Spleen (tissue), 7 donors: ENCODE measurements at regions not wholly inside any gene's neighbourhood (a gene's known extent, or its start where the extent isn't known, plus 50 kb on each side); places are given as distances from the start of the nearest gene placed in this dataset.

Experiments used
- POLR2A ChIP-seq, 3 donors: fragments of 450-650 bp; IDR thresholded peaks; one replicate each; pipeline ENCODE4 v1.5.1; 2017; ENCODE audit warnings: antibody characterized with exemption in 3 of 3, mild to moderate bottlenecking in 1 of 3
- TF ChIP-seq, protein P1 (sequence below), 11 experiments: fragments of 200-600 bp in 7 of 11; fragments of 450-650 bp in 4 of 11; sonication (generic) in 4 of 11; IDR thresholded peaks in 8 of 11; conservative IDR thresholded peaks in 3 of 11; 1 replicate in 7 of 11; 2 replicates in 4 of 11; pipeline versions ENCODE4 v1.4.0 to v1.8.0; 2016 to 2021; ENCODE audit warnings: antibody characterized with exemption in 11 of 11, inconsistent platforms in 4 of 11, mild to moderate bottlenecking in 1 of 11
- donor health status: DM: no; HTN: no; CAD: no; lungs with moderate emphysema.
- donor health status: DM: no; HTN: no; CAD: no.
- donor health status: DM: no; HTN: no; CAD: no.

DNA sequence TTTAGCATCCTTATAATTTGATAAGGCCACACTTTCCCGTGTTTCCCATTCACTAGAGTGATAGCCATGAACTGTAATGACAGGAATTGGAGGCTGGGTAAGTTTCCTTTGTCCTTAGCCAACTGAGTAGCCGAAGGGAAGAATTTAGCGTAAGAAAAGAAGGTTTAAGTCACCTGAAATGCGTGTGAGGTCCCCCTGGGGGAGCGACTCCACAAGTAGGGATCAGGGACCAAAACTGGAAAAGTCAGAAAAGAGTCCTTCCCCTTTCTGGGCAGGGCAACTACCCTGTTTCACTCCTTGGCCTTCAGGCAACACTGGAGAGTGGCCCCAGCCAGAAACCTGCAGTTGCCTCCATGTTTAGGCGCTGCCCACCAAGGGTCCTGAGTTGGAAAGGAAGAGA is 81.6 kb upstream of the MED14 start:
- TF ChIP-seq, protein P1, sequence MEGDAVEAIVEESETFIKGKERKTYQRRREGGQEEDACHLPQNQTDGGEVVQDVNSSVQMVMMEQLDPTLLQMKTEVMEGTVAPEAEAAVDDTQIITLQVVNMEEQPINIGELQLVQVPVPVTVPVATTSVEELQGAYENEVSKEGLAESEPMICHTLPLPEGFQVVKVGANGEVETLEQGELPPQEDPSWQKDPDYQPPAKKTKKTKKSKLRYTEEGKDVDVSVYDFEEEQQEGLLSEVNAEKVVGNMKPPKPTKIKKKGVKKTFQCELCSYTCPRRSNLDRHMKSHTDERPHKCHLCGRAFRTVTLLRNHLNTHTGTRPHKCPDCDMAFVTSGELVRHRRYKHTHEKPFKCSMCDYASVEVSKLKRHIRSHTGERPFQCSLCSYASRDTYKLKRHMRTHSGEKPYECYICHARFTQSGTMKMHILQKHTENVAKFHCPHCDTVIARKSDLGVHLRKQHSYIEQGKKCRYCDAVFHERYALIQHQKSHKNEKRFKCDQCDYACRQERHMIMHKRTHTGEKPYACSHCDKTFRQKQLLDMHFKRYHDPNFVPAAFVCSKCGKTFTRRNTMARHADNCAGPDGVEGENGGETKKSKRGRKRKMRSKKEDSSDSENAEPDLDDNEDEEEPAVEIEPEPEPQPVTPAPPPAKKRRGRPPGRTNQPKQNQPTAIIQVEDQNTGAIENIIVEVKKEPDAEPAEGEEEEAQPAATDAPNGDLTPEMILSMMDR (IDR thresholded peaks at IDR 0.05 in 8 of 11, conservative IDR thresholded peaks at IDR 0.05 in 3 of 11): no peak
- no peak for TF ChIP-seq POLR2A (IDR thresholded peaks at IDR 0.05)
